NCI-H2081 (cell line): ENCODE measurements at regions not wholly inside any gene's neighbourhood (a gene's known extent, or its start where the extent isn't known, plus 50 kb on each side); places are given as distances from the start of the nearest gene placed in this dataset.

Experiments used
- DNase-seq, 2 experiments: peaks; one replicate each; lab custom pipeline; 2025; lab: John Stamatoyannopoulos, UW

DNA sequence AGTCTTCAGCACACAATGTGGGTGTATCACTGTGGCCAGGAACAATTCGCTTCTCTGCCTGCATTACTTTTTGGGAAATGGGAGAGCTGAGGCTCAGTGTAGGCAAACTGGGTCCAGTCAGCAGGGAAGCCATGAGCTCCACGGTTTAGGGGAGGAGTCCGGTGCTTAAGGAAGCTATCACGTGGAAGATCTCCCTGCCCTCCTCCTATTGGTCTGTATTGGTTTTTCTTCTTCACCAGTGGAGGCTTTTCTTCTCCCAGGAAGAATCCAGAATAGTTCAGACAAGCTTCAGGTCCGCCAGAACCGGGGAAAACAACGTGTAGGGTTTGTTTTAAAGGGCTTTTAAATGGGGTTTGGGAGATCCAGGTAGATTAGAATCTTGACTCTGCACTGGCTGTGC, 156.2 kb upstream of the CAMK1G start:
- no peak for DNase-seq

DNA sequence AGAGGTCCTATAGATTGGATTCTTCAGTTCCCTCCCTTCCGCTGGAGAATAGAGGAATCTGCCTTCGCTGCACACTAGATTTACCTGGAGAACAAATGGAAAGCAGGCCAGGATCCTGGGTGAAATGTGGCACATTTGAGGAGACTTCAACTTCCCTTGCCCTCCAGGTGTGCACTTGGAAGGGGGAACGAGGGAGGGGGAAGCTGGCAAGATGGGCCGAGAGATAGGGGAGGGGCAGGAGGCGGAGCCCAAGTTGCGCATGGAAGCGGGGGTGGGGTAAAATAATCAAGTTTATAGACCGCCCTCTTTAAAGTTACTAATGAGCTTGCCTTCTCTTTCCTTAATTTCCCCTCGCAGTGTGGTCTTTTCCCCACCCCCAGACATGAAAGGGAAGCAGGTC, 155.7 kb upstream of the CAMK1G start:
- DNase-seq: no peak

GRCh38 chr1:209428241-209428921, 155.1 kb upstream of the CAMK1G start:
- no peak for DNase-seq

DNA sequence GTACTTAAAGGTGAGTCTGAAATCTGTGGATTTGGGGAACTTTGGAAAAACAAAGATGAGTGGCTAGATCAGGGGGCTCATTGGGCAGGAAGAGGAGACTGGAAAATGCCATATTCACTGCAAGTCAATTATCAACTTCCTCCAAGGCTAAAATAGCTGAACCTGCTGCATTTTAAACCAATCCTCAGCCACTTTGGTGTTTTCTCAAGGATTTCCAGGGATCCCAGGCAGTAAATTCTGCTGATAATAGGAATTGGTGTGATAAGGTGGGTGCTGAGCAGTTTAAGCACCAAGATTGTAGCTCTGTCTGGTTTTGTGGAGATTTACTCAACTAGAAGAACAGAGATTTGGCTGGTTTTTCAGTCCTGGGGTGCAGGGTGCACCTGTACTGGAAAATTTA, 153.9 kb upstream of the CAMK1G start:
- DNase-seq: no peak

DNA sequence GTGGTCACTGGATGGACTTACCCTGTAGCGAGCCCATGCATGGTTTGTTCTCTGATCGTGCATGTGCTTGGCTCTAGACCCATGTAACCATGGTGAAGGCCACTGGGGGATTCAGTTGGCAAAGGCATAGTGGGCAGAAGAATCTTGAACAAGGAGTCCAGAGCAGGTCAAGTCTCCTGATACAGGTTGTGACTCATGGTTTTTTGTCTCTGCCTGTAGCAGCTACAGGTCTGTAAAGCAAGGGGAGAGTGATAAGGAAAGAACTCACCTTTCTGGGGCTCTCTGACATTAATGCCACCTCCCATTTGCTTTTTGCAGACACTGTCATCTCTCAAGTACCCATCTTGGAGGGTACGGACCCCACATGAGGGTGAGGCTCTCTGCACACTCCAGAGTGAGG, 153.4 kb upstream of the CAMK1G start:
- no peak for DNase-seq

- DNase-seq: no peak
These were observed 152.7 kb upstream of the CAMK1G start for GRCh38 chr1:209430821-209431259.

- DNase-seq: no peak
These were observed 152.1 kb upstream of the CAMK1G start for GRCh38 chr1:209431402-209431801.

DNA sequence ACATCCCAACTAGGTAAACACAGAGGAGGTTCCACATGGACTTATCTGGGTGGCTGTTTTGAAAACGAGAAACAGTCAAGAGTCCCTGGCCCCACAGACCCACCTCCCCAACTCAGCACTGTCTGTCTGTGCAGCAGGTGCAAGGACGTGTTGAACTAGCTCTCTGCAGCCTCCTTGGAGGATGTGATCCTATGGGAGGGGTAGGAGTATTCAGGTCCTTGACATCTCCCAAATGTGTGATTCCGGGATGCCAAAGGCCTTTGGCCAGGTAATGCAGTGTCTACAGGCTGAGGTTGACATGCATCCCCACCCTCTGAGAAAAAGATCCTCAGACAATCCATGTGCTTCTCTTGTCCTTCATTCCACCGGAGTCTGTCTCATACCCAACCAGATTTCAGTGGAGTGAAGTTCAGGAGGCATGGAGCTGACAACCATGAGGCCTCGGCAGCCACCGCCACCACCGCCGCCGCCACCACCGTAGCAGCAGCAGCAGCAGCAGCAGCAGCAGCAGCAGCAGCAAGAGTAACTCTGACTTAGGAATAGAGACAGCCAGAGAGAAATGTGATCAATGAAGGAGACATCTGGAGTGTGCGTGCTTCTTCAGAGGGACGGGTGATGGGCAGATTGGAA, 151.6 kb upstream of the CAMK1G start:
- DNase-seq: no peak

DNA sequence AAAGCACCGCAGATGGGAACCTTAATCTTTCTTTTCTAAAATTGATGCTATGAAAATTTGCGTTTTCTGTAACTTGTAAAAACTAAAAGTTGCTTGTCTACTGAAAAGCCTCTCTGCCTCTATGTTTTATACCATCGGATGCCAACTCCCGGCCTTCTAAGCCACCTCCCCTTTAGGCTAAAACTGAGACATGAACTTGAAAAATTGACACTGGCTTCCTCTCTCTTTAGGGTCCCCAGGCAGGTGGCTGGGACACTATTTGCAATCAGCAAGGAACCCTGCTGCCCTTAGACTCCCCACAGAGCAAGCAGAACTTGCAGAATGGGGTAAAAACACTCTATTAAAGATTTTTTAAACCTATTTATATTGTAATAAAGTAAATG, 151.1 kb upstream of the CAMK1G start:
- no peak for DNase-seq

- no peak for DNase-seq
These were observed 149.9 kb upstream of the CAMK1G start for GRCh38 chr1:209433649-209434031.

DNA sequence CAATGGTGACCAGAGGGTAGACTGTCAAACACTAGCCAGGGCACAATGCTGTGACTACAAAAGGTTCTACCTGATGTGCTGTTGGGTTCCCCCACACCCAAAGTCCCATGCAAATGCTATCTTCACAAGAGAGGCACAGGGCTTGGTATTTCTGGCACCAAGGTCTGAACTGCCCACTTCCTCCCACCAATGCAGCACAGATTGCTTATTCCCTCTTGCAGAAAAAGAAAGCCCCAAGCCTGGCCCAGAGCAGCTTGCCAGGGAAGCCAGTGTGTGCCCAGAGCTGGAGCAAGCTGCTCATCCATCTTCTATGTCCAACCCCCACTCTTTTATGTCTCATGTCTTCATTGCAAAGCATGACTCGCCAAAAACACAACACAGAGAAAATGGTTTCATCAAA, 149.4 kb upstream of the CAMK1G start:
- no peak for DNase-seq

GRCh38 chr1:209434631-209435217, 148.8 kb upstream of the CAMK1G start:
- DNase-seq: no peak

DNA sequence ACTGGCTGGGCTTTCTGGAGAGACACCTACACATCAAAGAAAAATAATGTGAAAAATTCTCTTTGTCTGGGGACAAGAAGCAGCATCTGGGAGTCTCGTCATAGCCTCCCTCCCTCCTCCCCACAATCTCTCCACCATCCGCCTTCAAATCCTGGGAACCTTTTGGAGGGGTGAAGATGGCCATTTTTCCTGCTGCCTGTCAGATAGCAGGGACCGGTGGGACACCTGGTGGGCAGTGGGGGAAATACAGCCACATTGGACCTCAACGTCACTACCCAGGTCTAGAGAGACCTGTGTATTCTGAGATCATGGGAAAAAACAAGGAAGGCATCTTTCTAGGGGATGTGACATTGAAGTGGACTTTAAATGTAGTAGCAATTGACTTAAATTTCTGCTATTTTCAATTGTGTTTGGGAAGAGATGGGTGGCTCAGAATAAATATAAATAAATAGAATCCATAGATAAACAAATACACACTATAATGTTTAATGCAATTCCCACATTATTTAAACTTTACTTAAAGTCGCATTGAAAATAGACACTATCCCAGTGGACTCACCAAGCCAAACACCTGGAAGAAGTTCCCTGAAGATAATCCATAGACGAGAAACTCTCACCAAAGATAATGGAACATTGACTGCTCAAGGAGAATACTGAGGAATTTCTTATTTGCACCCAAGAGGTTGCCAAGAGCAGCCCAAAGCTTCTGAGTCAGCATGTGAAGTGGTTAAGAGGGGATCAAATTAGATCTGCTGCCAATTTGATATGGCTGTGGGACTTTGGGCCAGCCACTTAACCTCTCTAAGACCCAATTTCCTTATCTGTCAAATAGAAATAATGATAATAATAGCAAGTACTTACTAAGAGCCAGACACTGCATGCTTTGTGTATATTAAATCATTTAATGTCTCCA, 147.6 kb upstream of the CAMK1G start:
- DNase-seq: peak; percentile 75 to 81

GRCh38 chr1:209439828-209440227, 143.7 kb upstream of the CAMK1G start:
- DNase-seq: no peak

GRCh38 chr1:209443361-209443931, 140.1 kb upstream of the CAMK1G start:
- no peak for DNase-seq

- no peak for DNase-seq
These were observed 139.4 kb upstream of the CAMK1G start for GRCh38 chr1:209443975-209444651.

- DNase-seq: no peak
These were observed 138.6 kb upstream of the CAMK1G start for GRCh38 chr1:209444961-209445360.

- DNase-seq: no peak
These were observed 137.9 kb upstream of the CAMK1G start for GRCh38 chr1:209445576-209445975.

- DNase-seq: no peak
These were observed 137.2 kb upstream of the CAMK1G start for GRCh38 chr1:209446356-209446755.

GRCh38 chr1:209454340-209454994, 129.0 kb upstream of the CAMK1G start:
- DNase-seq: no peak

DNA sequence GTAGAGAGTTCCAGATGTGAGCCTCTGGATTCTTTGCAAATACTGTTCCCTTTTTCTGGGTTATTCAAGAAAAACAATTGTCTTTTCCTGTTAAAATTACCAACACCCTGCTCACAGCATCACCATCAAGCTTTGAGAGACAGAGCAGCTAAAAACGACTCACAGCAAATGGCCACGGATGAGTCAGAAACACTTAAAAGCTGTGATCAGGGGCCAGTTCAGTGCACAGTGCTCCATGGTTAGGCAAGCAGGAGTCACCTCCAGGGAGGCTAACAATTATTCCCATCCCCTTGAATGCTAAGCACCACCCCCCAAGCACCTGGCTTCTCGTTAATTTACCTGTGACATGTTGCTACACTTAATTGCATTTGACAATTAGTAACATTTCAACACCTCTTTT, 128.4 kb upstream of the CAMK1G start:
- peak in 1 of 2 experiments; percentile 66 for DNase-seq
